Right ventricle myocardium superior (tissue), 1 donor: ENCODE measurements at regions not wholly inside any gene's neighbourhood (a gene's known extent, or its start where the extent isn't known, plus 50 kb on each side); places are given as distances from the start of the nearest gene placed in this dataset.
"Not testable (repeated sequence)": the region's sequence is repeated elsewhere in the genome, so short reads cannot be mapped to it uniquely, and the experiment has no call there.

ENCODE experiments used
- ATAC-seq: fragments of 200-7000 bp; cut with Tn5 transposase; one replicate; pipeline ENCODE4 v1.9.1; 2020; ENCODE audit warnings: mild to moderate bottlenecking; ENCODE audit not compliant: poor library complexity
- DNase-seq: peaks from one replicate; pipeline ENCODE4 v3.0.0-alpha.2; 2020
- intact Hi-C: fragments of 100-400 bp; cut with DNase I; formaldehyde crosslinking; loops from one replicate; pipeline ENCODE4 v1.11.2; 2022
- donor health status: DM: no; HTN: yes; CAD: no; lungs with severe emphysema.

- ATAC-seq (no peak), DNase-seq (no peak)
- intact Hi-C loops, result no loop called here
Measured at GRCh38 chr6:137545073-137545472, 50.9 kb upstream of the OLIG3 start.

- ATAC-seq, result no peak
- intact Hi-C loops, result no loop called here
Measured at GRCh38 chr6:137547186-137547585, 53.0 kb upstream of the OLIG3 start.

GRCh38 chr6:137547601-137548000 lies 53.4 kb upstream of the OLIG3 start:
- DNase-seq (no peak), ATAC-seq (no peak)
- intact Hi-C loops, result no loop called here

More at GRCh38 chr6:137547186-137547585, 53.0 kb upstream of the OLIG3 start:
- DNase-seq, result no peak

- DNase-seq, result no peak
- intact Hi-C loops, result no loop called here
- no peak for ATAC-seq
Measured at GRCh38 chr6:137549106-137549505, 54.9 kb upstream of the OLIG3 start.

GRCh38 chr6:137550535-137550934 lies 56.3 kb upstream of the OLIG3 start:
- ATAC-seq, result no peak
- DNase-seq, result no peak

GRCh38 chr6:137552146-137552545 lies 58.0 kb upstream of the OLIG3 start:
- DNase-seq (no peak), ATAC-seq (no peak)
- intact Hi-C loops, result no loop called here

More at GRCh38 chr6:137550535-137550934, 56.3 kb upstream of the OLIG3 start:
- intact Hi-C loops, result no loop called here

- DNase-seq, result no peak
- ATAC-seq, result no peak
- intact Hi-C loops, result no loop called here
Measured at GRCh38 chr6:137552809-137553208, 58.6 kb upstream of the OLIG3 start.

GRCh38 chr6:137559521-137560183 lies 65.5 kb upstream of the OLIG3 start:
- DNase-seq, intact Hi-C loops: not testable (repeated sequence)

GRCh38 chr6:137560184-137560563 lies 66.0 kb upstream of the OLIG3 start:
- intact Hi-C loops, result no loop called here
- DNase-seq, result no peak
- ATAC-seq, result no peak

More at GRCh38 chr6:137559521-137560183, 65.5 kb upstream of the OLIG3 start:
- ATAC-seq, result not testable (repeated sequence)

- DNase-seq (no peak), ATAC-seq (no peak)
- intact Hi-C loops, result no loop called here
Measured at GRCh38 chr6:137568067-137568466, 73.9 kb upstream of the OLIG3 start.

GRCh38 chr6:137570393-137570792 lies 76.2 kb upstream of the OLIG3 start:
- DNase-seq (no peak), ATAC-seq (no peak)
- intact Hi-C loops, result no loop called here

GRCh38 chr6:137571854-137572253 lies 77.7 kb upstream of the OLIG3 start:
- ATAC-seq, result no peak
- intact Hi-C loops, result no loop called here
- no peak for DNase-seq

GRCh38 chr6:137573739-137574138 lies 79.5 kb upstream of the OLIG3 start:
- no peak for DNase-seq
- intact Hi-C loops, result no loop called here
- ATAC-seq, result no peak

GRCh38 chr6:137579612-137580011 lies 85.4 kb upstream of the OLIG3 start:
- DNase-seq (no peak), ATAC-seq (no peak)
- intact Hi-C loops, result no loop called here

- DNase-seq (no peak), ATAC-seq (no peak)
- intact Hi-C loops, result no loop called here
Measured at GRCh38 chr6:137581019-137581707, 87.0 kb upstream of the OLIG3 start.

GRCh38 chr6:137583519-137583918 lies 89.3 kb upstream of the OLIG3 start:
- DNase-seq, ATAC-seq, intact Hi-C loops: not testable (repeated sequence)

GRCh38 chr6:137588472-137588871 lies 94.3 kb upstream of the OLIG3 start:
- intact Hi-C loops, result no loop called here
- DNase-seq (no peak), ATAC-seq (no peak)

- no peak for DNase-seq
- ATAC-seq, result no peak
- intact Hi-C loops, result no loop called here
Measured at GRCh38 chr6:137589067-137589848, 95.1 kb upstream of the OLIG3 start.

GRCh38 chr6:137590684-137591083 lies 96.5 kb upstream of the OLIG3 start:
- intact Hi-C loops, result no loop called here
- no peak for DNase-seq
- no peak for ATAC-seq

GRCh38 chr6:137601471-137601870 lies 107.3 kb upstream of the OLIG3 start:
- ATAC-seq, result no peak
- intact Hi-C loops, result no loop called here
- no peak for DNase-seq
